Chondrocyte (in vitro differentiated cells): ENCODE measurements at regions not wholly inside any gene's neighbourhood (a gene's known extent, or its start where the extent isn't known, plus 50 kb on each side); places are given as distances from the start of the nearest gene placed in this dataset.
"Not testable (repeated sequence)": the region's sequence is repeated elsewhere in the genome, so short reads cannot be mapped to it uniquely, and the experiment has no call there.

Experiments used
- DNase-seq: peaks from one replicate; pipeline ENCODE4 v3.0.0; 2021; ENCODE audit warnings: mixed read lengths, low spot score
- H3K27ac Mint-ChIP-seq: one replicate; pipeline ENCODE4 v1.8.0; 2021; ENCODE audit warnings: mild to moderate bottlenecking, moderate library complexity, mixed read lengths; ENCODE audit not compliant: unreplicated experiment
- H3K27me3 Mint-ChIP-seq: 2 replicates; pipeline ENCODE4 v1.8.0; 2021; ENCODE audit warnings: low read depth, mixed read lengths
- H3K36me3 Mint-ChIP-seq: 2 replicates; pipeline ENCODE4 v1.8.0; 2021; ENCODE audit warnings: low read depth, mixed read lengths
- H3K4me1 Mint-ChIP-seq: 2 replicates; pipeline ENCODE4 v1.8.0; 2021; ENCODE audit warnings: low read depth, mild to moderate bottlenecking, mixed read lengths
- H3K4me3 Mint-ChIP-seq: one replicate; pipeline ENCODE4 v1.8.0; 2021; ENCODE audit warnings: mild to moderate bottlenecking, moderate library complexity, mixed read lengths; ENCODE audit not compliant: unreplicated experiment
- H3K9me3 Mint-ChIP-seq: 2 replicates; pipeline ENCODE4 v1.8.0; 2021; ENCODE audit warnings: low read depth, mixed read lengths
- CTCF ChIP-seq: fragments of 200-600 bp; sonication (generic); IDR thresholded peaks from 2 replicates; pipeline ENCODE4 v1.5.0; 2021; ENCODE audit warnings: antibody characterized with exemption, mild to moderate bottlenecking, moderate library complexity

GRCh38 chr5:110832683-110833082, 93.9 kb downstream of the SLC25A46 start:
- Mint-ChIP-seq H3K27ac (no peak overlapping the region), H3K9me3 (peaks cover 10% of the 10 kb centered on the region), H3K27me3 (no peaks in the 10 kb centered on the region), H3K4me1 (no peaks in the 10 kb centered on the region), H3K4me3 (no peak overlapping the region), H3K36me3 (no peaks in the 10 kb centered on the region)
- TF ChIP-seq CTCF: no peak
- no peak for DNase-seq

GRCh38 chr5:110834933-110835332, 96.1 kb downstream of the SLC25A46 start:
- H3K27ac Mint-ChIP-seq, H3K4me1 Mint-ChIP-seq, H3K36me3 Mint-ChIP-seq, H3K4me3 Mint-ChIP-seq, DNase-seq, H3K9me3 Mint-ChIP-seq: not testable (repeated sequence)
- peaks cover 11% of the 10 kb centered on the region for H3K27me3 Mint-ChIP-seq

DNA sequence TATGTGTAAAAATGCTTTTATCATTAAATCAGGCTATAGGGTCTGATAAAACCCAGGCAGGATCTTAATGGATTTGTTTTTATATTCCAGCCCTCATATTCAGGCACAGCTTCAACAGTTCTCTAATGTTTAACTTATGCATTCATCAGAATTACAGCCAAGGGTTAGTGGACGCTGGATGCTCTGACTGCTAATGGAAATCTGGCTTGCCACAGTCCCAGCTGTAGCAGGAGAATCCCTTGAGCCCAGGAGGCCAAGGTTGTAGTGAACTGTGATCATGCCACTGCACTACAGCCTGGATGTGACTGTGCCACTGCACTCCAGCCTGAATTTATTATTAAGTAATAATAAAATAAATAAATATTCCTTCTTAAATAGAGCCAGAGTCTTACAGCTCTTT, 98.0 kb downstream of the SLC25A46 start:
- peaks cover 4% of the 10 kb centered on the region for H3K9me3 Mint-ChIP-seq
- TF ChIP-seq CTCF: no peak
- H3K36me3 Mint-ChIP-seq: no peaks in the 10 kb centered on the region
- H3K27me3 Mint-ChIP-seq: peaks cover 11% of the 10 kb centered on the region
- DNase-seq: no peak
- no peak overlapping the region for H3K4me3 Mint-ChIP-seq
- no peak overlapping the region for H3K27ac Mint-ChIP-seq
- no peaks in the 10 kb centered on the region for H3K4me1 Mint-ChIP-seq

GRCh38 chr5:110838357-110838756, 99.5 kb downstream of the SLC25A46 start:
- H3K27ac Mint-ChIP-seq, DNase-seq, H3K4me3 Mint-ChIP-seq, H3K9me3 Mint-ChIP-seq, H3K36me3 Mint-ChIP-seq, H3K4me1 Mint-ChIP-seq: not testable (repeated sequence)
- peaks cover 13% of the 10 kb centered on the region for H3K27me3 Mint-ChIP-seq

GRCh38 chr5:110838961-110839360, 100.2 kb downstream of the SLC25A46 start:
- no peak for DNase-seq
- H3K9me3 Mint-ChIP-seq: peaks cover 4% of the 10 kb centered on the region
- no peak for TF ChIP-seq CTCF
- H3K27me3 Mint-ChIP-seq: peaks cover 15% of the 10 kb centered on the region
- H3K4me3 Mint-ChIP-seq: no peak overlapping the region
- no peak overlapping the region for H3K27ac Mint-ChIP-seq
- no peaks in the 10 kb centered on the region for H3K36me3 Mint-ChIP-seq
- no peaks in the 10 kb centered on the region for H3K4me1 Mint-ChIP-seq

GRCh38 chr5:110840347-110840960, 101.6 kb downstream of the SLC25A46 start:
- Mint-ChIP-seq H3K27ac (no peak overlapping the region), H3K27me3 (peaks cover 17% of the 10 kb centered on the region), H3K9me3 (peaks cover 4% of the 10 kb centered on the region), H3K36me3 (no peaks in the 10 kb centered on the region), H3K4me3 (no peak overlapping the region), H3K4me1 (no peaks in the 10 kb centered on the region)
- no peak for TF ChIP-seq CTCF
- no peak for DNase-seq
